GM19023 (cell line): ENCODE measurements at regions not wholly inside any gene's neighbourhood (a gene's known extent, or its start where the extent isn't known, plus 50 kb on each side); places are given as distances from the start of the nearest gene placed in this dataset.
"Not testable (repeated sequence)": the region's sequence is repeated elsewhere in the genome, so short reads cannot be mapped to it uniquely, and the experiment has no call there.

Experiments
- ATAC-seq: cut with Tn5 transposase; IDR thresholded peaks from one replicate; pipeline ENCODE4 v1.9.1; 2021; ENCODE audit warnings: mild to moderate bottlenecking, moderate library complexity; ENCODE audit not compliant: unreplicated experiment

DNA sequence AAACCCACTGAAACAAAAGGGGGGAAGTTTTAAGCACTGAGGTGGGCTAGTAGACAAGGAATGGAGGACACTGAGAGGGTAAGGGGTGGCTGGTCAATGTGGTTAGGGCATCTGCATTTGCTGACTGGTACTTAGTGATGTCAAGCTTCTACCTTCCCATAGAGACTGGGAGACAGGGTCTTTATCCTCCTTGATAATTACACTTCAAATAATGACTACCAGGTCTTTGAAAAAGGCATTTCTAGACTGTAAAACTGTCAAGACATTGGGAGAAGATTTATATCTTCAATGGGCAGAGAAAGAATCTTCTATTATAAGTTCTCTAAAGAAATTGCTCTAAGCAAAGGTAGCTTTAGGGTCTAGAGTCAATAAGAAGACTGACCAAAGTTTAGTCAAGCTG is 1490.8 kb upstream of the PCDH20 start:
- no peak for ATAC-seq

DNA sequence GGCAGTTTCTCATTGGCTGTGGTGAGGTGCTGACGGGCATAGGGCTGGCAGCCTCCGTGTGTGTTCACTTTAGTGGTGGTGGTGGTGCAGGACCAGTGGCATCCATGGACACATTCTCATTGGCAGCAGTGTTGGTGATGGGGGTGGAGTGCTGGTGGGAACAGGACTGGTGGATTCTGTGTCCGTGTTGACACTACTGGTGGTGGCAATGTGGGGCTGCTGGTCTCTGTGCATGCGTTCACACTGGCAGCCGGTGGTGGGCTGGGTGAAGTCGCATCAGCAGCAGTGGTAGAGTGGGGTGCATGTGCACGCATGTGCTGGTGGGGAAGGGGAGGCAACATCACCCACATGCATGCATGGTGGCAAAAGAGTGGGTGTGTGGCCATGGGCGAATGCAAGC is 1471.4 kb upstream of the PCDH20 start:
- ATAC-seq: no peak

DNA sequence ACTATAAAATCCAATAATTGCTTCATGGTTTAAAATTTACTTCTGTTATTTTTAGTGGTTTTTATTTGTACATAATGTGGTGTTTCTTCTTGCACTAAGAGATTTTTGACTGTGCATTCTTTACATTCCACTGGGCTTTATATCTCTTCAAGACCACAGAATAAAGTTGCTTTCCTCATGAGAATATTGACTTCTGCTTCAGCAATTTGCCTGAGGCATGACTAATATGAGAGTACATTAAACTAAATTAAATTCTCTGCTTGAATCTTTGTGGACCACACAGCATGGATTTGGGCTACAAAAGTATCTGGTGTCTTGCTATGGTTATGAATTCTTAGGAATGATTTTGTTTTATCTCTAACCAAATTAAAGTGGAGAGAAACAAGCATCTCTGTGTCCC is 1463.4 kb upstream of the PCDH20 start:
- ATAC-seq: no peak

DNA sequence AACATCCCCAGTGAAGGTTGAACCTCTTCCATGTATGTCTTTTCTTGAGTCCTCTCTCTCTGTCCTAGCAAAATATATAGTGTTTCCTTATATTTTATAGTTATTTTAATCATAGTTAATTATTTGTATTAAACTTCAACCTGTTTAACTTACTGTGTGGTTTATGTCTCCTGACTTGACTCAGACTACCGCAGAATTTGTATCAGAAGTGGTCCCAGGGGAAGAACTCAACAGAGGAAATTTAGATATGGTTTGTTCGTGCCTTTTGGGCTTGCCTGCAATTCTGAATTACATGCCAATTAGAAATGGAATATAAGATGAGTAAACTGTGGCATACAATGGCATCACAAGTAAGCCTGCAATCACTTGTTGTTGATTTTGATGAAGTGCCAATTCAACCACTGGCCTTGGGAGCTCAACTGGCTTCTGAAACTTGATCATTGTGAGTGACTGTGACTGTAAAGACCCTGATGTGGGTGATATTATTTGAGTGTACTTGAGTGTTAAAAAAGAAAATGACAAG is 1459.5 kb upstream of the PCDH20 start:
- no peak for ATAC-seq

DNA sequence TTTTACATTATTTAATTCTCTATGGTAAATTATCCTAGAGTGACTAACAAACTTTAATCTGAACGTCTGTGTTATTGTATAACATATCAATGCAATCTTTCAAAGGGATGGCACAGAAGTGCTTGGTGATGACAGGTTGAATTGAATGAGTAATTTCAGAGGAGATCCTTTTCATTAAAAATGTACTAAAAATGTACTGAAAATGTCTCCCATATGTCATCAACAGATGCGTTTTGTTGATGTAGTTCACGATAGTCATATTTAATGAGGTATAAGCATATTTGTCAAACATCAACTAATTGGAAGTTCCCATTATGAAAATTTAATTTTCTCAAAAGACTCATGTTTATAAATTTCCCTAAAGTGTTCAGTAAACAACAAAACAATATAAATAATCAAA is 1434.7 kb upstream of the PCDH20 start:
- ATAC-seq: no peak

DNA sequence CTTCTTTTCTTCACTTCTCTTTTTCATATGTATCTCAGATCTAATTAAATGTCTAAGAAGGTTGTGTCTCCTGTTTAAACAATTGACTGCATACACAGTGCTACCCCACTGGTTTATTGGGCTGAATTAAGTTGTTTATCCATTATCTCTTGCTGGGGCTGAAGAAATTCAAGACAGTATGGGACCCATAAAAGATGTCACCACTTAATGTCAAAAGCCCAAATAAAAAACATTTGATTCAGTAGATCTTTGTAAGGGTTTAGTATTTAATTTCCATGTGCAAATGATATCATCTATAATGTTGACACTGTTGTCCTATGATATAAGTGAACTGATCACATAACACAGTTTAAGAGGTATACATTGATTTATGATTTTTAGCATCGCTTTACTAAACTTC is 1431.9 kb upstream of the PCDH20 start:
- ATAC-seq: no peak

DNA sequence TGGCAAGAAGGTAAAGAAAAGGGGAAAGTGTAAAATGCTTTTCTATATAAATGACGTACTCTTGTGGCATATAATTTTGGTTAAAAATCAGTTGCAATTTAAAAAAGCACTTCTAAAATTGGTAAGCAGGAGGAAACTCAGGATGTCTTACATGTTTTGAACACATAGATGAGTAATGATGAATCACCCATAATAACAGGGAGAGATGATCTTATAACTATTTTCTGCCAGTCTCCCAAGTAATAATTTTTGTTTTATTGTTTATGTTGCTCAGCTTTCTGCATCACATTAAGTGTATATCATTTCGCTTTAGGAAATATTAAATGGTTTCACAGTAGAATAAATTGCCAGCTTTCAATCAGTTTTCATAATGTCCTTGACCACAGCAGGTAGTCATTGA is 1430.7 kb upstream of the PCDH20 start:
- no peak for ATAC-seq

DNA sequence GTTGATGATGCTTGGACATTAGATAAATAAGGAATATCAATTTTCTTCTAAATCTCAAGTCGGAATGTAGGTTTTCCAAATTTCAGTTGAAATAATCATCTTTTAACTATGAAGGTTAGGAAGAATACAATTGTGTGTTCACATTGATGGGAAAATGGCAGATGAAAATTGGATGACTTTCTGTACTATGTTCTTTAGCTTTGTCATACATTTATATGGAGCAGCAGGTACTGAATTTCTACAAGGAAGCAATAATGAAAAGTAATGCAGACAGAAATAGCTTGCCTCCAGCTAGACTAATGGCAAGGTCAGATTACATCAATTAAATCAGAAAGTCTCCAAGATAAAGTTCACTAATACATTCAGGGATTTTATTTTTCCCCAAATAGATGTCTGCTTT is 1423.7 kb upstream of the PCDH20 start:
- ATAC-seq: no peak

DNA sequence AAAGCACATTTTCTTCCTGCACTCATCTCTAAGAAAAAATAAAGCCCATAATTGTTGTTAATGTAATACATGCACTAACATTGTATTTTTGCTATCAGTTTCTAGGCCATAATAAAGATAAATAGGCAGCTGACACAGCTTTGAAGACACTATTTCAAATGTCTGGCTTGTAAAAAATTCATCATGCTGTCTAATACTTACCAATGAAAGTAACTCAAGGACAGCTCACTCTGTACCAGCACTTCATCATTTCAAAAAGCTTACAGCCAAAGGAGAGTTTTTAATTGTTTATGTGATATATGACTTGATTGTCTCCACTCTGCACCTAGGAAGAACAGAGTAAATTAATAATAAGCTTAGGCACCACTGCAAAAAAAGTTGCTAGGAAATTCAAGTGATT is 1423.3 kb upstream of the PCDH20 start:
- ATAC-seq: no peak

DNA sequence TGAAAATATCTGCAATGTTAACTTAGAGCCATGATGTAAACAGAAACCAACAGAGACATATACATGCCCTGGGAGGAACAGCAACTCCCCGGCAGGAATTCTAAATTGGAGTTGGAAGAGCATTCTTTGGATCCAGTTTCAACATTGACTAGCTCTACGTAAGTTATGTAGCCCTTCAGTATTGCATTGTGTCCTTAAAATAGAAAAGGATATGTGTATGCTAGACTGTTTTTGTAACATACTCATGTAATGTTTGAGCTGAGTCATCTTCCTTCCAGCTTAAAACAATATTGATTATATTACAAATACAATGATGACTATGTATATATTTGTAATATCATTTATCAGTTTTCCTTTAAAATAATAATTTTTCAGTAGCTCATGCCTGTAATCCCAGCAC is 1422.2 kb upstream of the PCDH20 start:
- no peak for ATAC-seq

DNA sequence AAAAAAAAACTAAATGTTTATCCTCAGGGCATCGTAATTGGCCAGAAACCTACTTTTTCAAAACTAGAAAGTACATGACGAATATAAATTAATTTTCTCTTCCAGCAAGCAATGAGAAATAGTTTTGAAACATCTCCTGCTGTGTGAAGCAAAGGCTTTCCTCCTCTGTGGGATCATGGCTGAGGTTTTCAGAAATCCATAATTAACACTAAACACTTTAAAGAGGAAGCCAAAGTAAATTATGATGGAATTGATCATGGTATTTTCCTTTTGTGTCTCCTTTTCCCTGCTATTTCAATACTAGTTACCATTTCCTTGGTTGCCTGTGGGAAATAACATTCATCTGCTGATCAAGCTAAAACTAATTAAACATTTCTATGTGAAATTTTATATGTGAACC is 1413.8 kb upstream of the PCDH20 start:
- ATAC-seq: no peak

DNA sequence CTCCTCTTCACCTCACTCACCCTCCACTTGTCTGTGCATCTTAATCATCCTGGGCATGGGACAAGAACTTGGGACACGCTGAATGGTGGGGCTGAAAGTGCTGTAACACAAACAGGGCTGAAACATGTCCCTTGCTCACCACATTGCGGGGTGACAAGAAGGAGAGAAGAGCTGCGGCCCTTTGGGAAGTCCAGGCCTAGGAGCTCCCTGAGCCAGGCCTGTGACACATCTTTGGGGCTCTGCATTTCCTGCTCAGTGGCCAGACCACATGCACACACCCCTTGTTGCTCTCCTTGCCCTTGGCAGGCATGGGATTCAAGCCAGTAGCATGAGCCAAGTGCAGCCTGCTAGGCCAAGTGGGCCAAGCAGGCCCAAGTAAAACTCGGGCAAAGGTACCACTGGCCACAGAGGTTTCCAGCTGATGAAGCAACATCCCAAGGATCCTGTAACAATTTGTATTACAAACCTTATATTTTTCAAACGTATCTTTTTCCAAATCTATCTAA is 1384.3 kb upstream of the PCDH20 start:
- no peak for ATAC-seq

DNA sequence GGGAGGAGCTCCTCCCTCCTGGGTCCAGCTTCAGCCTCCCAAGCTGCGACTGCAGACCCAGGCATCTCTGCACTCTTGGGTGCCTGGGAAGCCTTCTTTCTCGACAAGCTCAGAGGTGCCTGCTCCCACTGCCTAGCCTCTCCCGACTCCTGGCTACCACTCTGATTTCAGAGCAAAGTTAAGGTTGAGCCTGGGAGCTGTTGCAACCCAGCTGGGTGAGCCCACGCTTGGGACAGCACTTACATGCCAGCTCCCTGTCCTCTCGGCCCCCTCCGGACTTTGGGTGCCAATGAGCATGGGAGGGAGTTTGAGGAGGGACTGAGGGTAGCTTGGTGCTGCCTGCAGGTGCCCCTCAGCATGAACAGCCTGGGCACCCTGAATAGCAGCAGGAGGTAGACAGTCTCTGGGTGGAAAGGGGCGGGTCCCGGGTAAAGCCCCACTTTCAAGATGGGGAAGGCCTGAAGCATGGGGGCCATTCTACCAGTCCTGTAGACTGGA is 1383.4 kb upstream of the PCDH20 start:
- ATAC-seq: no peak

DNA sequence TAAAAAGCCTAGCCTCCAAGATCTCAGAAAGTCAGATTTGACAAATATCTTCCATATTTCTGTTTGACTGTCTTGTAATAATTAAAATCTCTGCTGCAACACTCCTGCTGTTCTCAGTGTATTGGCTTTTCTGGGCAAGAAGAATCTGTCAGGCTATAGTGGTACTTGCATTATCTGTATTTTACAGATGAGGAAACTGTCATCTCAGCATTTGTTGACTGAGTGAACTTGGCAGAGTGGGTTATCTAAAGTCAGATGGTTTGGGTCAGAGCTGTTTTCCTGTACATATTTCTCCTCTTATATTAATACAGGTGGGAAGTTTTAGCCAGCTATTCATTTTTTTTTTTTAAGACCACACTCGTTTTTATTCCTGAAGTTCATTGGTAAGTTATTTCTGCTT is 1378.2 kb upstream of the PCDH20 start:
- no peak for ATAC-seq

DNA sequence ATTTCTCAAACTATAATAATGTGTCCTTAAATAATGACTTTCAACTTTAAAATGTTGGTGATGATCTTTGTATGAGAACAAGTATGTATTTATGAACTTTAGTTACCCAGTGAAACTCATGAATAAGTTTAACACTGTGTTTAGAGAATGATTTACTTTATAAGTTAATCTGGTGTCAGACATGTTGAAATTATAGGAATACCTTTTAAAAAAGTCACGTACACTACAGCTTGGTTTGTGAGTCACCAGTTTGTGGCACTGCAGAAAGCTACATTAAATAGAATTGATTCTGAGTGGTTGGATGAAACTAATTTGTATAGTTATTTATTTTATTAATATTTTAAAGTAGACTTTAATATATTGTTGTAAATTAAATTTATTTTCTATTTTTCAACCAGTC is 1366.2 kb upstream of the PCDH20 start:
- ATAC-seq: no peak

DNA sequence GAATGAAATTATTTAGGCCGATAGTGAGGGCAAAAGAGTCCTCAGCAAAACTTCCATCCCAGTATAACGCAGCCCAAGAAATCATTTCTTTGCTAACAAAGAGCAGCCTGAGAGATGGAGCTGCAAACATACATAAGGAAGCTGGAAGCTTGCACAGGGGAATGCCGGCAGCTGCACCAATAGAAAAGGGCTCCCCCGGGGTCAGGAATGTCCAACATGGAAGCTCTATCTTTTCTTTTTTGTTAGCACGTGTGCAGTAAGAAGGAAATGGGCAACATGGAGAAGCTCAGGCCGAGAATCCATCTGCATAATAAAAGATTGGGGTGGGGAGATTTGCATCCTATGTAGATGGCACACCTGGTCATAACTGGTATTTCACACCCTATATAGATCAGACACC is 1363.5 kb upstream of the PCDH20 start:
- no peak for ATAC-seq

DNA sequence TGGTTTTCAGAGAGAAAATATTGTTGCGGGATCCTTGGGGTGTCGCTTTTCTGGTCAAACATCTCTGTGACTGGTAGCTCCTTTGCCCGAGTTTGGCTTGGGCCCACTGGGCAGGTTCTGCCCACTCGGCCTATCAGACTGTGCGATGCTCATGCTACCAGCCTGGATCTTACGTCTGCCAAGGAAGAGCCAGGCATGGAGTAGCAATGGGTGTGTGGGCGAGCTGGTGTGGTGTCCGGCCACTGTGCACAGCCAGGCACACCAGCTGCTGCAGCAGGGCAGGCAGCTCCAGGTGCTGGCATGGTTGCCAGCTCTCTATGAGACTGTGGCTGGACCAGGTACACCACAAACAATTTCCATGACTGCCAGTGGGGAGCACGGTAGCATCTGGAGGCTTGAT is 1351.8 kb upstream of the PCDH20 start:
- no peak for ATAC-seq

DNA sequence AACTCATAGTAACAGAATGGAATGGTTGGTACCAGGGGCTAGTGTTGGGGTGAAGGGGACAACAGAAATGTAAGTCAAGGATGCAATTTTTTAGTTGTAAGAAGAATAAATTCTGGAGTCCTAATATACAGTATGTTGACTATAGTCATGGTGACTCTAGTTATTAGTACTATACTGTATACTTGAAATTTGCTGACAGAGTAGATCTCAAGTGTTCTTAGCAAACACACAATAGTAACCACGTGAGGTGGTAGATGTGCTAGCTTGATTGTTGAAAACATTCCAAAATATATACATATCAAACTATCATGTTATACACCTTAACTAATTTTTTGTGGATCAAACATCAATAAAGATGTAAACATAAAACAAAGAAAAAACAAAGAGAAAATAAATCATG is 1345.1 kb upstream of the PCDH20 start:
- ATAC-seq: no peak

DNA sequence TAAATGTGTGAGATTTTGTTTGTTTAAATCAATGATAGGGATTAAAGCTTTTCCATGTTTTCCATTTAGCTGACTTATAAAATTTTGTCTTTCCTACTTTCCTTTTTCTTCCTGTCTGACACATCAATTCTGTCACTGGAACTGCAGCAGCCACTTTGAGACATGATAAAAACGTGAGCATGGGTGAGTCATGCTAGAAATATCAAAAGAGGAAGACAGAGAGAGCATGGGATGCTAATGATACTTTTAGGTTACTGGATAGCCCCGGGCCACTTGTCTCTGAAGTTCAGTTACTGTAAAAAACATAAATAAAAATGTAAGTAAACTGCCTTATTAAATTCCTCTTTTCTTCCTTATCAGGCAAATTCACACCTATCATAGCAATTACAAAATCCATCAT is 1332.0 kb upstream of the PCDH20 start:
- no peak for ATAC-seq

DNA sequence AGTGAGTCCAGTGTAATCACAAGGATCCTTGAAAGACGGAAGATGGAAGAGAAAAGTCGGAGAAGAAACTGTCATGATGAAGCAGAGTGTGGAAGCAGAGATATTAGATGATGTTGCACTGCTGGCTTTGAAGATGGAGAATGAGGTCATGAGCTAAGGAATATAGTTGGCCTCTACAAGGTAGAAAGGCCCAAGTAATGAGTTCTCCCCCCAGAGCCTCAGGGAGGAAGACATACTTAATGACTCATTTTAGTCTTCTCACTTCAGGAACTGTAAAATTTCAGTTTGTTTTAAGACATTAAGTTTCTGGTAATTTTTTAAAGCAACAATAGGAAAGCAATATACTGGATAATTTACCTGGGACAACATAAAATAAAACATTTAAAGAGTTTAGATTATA is 1331.5 kb upstream of the PCDH20 start:
- ATAC-seq: no peak

DNA sequence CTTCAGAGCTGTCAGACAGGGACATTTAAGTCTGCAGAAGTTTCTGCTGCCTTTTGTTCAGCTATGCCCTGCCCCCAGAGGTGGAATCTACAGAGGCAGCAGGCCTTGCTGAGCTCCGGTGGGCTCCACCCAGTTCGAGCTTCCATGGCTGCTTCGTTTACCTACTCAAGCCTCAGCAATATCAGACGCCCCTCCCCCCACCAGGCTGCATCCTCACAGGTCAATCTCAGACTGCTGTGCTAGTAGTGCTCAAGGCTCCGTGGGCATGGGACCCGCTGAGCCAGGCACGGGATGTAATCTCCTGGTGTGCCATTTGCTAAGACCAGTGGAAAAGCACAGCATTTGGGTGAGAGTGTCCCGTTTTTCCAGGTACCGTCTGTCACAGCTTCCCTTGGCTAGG is 1314.1 kb upstream of the PCDH20 start:
- not testable (repeated sequence) for ATAC-seq

DNA sequence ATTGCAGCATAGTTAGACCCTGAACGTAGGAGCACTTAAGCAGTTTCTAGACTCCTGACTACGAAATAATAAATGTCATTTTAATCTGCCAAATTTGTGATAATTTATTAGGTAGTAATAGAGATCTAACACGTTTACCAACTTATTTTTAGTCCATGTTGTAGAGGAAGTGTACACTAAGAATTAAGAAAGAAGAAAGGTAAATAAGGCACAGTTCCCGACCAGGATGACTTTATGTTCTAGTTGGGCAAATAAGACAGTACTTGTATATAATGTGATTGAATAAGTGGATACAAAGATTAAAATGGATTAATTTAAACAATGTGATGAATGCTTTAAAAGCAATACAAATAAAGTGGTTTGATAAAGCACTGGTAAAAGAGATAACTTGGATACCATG is 1306.2 kb upstream of the PCDH20 start:
- ATAC-seq: no peak

DNA sequence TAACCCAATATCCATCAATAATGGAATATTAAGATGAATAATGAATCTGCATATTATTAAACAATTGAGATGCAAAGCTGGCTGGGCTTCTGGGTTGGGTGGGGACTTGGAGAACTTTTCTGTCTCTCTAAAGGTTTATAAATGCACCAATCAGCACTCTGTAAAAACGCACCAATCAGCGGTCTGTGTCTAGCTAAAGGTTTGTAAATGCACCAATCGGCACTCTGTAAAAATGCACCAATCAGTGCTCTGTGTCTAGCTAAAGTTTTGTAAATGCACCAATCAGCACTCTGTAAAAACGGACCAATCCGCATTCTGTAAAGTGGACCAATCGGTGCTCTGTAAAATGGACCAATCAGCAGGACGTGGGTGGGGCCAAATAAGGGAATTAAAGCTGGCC is 1296.3 kb upstream of the PCDH20 start:
- ATAC-seq: not testable (repeated sequence)
